Stomach (tissue), 4 donors: ENCODE measurements at regions not wholly inside any gene's neighbourhood (a gene's known extent, or its start where the extent isn't known, plus 50 kb on each side); places are given as distances from the start of the nearest gene placed in this dataset.

Experiments
- EP300 ChIP-seq: sonication (generic); formaldehyde crosslinking; IDR thresholded peaks from one replicate; pipeline ENCODE4 v1.6.1; 2017; ENCODE audit warnings: antibody characterized with exemption
- POLR2A ChIP-seq, 4 donors: fragments of 450-650 bp; IDR thresholded peaks; one replicate each; pipeline ENCODE4 v1.6.1; 2016; ENCODE audit warnings: antibody characterized with exemption in 4 of 4, control low read depth in 2 of 4, mild to moderate bottlenecking in 1 of 4, moderate library complexity in 1 of 4
- POLR2AphosphoS5 ChIP-seq, 3 donors: sonication (generic); formaldehyde crosslinking; IDR thresholded peaks; one replicate each; pipeline ENCODE4 v1.6.1; 2016; ENCODE audit warnings: antibody characterized with exemption in 3 of 3
- TF ChIP-seq, protein P1 (sequence below), 7 experiments: fragments of 450-650 bp in 4 of 7; fragments of 200-600 bp in 3 of 7; sonication (generic) in 3 of 7; IDR thresholded peaks; one replicate each; pipeline ENCODE4 v1.5.1; 2016 to 2019; ENCODE audit warnings: antibody characterized with exemption in 7 of 7, control low read depth in 2 of 7, mild to moderate bottlenecking in 1 of 7

DNA sequence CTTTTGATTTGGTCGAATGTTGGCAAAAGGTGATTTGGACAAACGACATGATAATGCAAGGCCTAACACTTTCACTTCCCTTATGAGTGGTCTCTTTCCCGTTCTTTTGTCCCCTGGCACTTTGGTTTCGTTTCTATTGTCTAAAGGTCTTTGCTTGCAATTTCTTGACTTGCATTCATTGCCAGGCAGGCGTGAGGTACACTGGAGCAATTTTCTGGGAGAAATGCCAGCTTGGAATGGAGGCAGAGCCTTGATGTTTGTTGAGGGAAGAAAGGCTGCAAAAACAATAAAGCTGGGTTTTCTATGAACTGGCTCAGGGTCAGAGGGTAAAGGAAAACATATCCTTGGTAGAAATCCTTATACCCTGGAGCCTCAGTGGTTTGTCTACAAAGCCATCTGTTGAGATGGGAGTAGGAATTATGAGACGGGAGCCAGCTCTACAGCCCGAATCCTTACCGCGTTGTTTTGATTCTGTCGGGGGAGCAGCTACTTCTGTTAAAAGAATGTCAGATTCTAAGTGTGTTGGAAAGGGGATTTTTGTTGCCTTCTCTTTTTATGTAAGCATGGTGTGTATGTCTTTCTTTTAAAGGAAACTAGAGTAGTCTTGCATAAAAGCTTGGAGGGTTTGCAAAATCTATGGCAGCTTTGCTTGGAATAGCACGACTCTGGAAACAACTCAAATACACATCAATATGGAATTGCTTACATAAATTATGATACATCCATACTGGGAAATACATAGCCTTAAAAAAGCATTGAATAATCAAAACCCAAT is 158.9 kb downstream of the RMI1 start:
- TF ChIP-seq POLR2A (IDR thresholded peaks at IDR 0.05) (no peak), EP300 (no peak), POLR2AphosphoS5 (IDR thresholded peaks at IDR 0.05) (peak in 2 of 3 donors; percentile 52 to 56)
- TF ChIP-seq, protein P1, sequence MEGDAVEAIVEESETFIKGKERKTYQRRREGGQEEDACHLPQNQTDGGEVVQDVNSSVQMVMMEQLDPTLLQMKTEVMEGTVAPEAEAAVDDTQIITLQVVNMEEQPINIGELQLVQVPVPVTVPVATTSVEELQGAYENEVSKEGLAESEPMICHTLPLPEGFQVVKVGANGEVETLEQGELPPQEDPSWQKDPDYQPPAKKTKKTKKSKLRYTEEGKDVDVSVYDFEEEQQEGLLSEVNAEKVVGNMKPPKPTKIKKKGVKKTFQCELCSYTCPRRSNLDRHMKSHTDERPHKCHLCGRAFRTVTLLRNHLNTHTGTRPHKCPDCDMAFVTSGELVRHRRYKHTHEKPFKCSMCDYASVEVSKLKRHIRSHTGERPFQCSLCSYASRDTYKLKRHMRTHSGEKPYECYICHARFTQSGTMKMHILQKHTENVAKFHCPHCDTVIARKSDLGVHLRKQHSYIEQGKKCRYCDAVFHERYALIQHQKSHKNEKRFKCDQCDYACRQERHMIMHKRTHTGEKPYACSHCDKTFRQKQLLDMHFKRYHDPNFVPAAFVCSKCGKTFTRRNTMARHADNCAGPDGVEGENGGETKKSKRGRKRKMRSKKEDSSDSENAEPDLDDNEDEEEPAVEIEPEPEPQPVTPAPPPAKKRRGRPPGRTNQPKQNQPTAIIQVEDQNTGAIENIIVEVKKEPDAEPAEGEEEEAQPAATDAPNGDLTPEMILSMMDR (IDR thresholded peaks at IDR 0.05), result no peak
